GM19395 (cell line): ENCODE measurements at regions not wholly inside any gene's neighbourhood (a gene's known extent, or its start where the extent isn't known, plus 50 kb on each side); places are given as distances from the start of the nearest gene placed in this dataset.

Source experiments
- ATAC-seq: cut with Tn5 transposase; IDR thresholded peaks from one replicate; pipeline ENCODE4 v1.9.1; 2021; ENCODE audit warnings: mild to moderate bottlenecking, moderate library complexity; ENCODE audit not compliant: unreplicated experiment

DNA sequence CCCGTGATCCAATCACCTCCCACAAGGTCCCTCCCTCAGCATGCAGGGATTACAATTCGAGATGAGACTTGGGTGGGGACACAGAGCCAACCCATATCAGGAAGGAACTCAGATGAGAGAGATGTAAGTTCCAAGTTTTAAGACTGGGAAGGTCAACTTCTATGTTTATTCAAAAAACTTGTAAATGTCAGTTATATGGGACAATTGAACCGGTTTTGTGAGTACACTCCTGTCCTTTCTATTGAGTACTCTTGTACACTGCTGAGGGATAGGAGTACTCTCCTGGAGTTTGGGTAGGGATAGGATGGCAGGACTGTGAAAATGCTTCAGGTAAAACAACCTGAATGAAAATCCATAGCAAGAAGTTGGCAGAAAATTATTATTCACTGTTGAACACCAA, 239.1 kb downstream of the ZNF674 start:
- ATAC-seq: no peak

DNA sequence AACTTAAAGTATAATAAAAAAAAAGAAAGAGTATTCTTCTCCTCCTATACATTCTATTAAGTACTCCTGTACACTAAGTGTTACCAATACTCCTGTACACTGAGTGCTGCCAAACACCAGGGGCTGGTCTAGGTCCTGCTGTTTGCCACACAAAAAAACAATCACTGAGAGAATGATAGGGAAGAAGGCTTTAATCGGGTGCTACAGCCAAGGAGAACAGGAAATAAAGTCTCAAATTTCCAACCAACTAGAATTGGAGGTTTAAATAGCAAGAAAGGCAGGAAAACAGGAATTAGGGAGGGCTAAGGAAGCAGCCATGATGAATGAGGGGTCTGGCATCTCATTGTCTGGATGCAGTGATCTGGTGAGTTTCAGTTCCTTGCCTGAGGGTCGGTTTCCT, 239.8 kb downstream of the ZNF674 start:
- no peak for ATAC-seq

DNA sequence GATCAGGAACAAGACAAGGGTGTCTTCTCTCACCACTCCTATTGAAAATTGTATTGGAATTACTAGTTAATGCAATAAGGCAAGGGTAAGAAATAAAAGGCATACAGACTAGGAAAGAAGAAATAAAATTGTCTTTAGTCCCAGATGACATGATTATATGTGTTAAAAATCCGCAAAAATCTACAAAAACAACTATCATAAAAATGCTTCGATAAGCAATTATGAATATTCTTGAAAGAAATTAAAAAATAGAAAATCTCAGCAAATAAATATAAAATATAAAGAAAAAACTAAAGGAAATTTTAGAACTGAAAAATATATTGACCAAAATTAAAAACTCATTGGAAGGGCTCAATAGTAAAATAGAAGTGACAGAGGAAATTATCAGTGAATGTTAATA, 243.3 kb downstream of the ZNF674 start:
- no peak for ATAC-seq

DNA sequence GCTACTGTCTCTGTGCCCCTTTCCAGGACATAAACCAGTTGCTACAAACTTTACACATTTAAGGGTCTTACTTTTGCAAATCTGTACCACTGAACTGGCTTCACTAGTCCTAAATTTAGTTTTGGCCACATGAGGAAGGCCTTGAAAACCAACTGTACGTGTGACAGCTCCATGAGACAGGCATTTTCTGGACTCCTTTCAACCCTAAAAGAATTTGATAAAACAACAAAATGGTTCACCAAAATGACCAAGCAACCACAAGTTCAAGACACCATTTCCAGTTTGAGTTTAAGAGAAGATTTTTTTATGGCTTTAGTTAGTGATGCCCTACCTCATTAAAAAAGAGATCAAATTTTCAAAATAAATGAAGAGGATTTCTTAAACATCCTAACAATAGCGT, 246.4 kb downstream of the ZNF674 start:
- ATAC-seq: no peak

DNA sequence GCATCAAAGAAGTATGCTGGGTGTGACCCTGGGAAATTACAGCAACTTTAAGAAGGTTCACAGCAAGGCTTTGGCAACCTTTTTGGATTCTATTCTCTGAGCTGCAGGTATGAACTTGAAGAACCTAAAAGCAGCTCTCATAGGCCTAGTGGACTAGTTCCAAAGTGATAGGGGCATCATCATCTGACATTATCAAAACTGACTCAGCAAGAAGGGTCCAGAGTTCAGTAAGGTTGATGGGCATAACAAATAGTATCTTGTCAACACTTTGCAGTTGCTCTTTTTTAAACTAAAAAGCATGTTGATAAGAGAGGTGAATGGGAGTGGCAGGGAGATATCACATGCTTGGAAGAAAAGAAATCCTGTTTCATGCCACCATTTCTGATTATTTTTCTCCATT, 249.3 kb downstream of the ZNF674 start:
- no peak for ATAC-seq

DNA sequence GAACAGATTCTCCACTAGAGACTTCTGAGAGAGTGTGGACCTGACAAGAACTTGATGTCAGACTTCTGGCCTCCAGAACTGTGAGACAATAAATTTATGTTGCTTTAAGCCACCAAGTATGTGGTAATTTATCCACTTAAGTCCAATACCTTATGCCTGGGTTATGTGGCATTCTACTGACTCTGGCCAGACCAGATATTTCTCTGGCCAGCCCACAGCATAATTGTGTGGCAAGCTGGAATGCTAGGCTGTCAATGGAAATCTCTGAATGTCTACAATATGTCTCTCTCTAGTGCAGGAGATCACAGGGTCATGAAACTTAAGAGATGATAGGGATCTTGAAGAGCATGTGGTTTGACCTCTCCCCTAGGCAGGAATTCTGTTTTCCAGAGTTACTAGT, 251.0 kb downstream of the ZNF674 start:
- ATAC-seq: no peak

DNA sequence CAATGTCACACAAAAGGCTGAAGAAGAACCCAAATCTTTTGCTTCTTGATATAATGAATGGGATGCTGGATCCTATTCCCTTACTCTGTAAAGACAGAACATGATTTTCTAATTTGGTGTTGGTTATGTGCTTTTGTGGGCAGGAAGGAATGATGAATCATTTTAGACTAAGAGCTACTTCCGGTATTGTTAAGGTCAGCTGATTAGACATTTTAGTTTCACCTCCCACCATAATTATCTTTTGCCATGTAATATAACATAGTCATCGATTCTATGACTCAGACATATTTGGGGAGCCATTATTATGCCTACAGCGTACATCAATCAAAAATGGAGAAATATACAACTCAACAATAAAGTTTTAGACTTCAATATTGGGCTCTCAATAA, 265.3 kb downstream of the ZNF674 start:
- no peak for ATAC-seq

DNA sequence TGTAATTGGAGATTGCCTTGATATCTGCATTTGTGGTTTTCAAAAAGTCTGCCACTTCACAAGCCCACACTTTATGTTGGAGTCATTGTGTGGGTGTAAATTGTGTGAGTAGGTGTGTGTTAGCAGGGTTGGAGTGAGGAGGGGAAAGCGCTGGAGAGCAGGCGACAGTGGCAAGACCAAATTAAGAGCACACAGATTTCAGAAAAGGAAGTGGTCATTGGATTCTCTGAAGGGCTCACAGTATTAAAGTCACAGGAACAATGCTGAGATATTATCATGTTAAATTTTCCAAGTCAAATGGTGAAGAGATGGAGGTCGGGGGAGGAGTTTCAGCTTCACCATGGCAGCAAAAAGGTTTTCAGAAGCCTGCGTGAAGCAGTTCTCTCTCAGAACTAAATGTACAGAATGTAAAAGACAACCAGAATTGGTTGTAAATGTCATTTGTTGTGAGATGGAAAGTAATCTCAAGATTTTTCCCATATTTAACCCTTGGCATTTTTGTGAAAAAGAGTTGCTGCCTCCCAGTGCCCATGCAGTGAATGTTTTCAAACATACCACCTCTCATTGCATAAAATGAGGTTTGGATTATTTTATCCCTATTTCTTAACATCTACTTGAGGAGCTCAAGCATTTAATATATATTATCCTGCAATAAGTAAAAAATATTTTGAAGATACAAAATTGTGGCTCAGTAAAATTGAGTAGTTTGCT, 265.9 kb downstream of the ZNF674 start:
- ATAC-seq: no peak

DNA sequence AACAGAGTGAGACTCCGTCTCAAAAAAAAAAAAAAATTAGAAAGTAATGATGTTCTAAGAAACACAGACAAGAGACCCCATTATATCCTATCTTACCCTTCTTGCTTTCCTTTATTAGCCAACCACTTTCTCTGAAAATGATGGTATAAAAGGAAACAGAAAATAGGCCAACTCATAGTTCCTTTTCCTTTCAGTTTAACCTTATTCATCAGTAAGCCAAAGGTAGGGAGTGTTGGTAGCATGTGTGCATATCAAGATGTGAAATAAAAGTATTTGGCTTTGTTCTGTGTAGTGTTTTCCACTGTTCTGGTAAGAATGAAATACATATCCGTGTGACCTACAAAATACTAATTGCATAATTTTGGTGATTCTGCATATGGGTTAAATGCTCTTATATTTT, 266.6 kb downstream of the ZNF674 start:
- no peak for ATAC-seq

DNA sequence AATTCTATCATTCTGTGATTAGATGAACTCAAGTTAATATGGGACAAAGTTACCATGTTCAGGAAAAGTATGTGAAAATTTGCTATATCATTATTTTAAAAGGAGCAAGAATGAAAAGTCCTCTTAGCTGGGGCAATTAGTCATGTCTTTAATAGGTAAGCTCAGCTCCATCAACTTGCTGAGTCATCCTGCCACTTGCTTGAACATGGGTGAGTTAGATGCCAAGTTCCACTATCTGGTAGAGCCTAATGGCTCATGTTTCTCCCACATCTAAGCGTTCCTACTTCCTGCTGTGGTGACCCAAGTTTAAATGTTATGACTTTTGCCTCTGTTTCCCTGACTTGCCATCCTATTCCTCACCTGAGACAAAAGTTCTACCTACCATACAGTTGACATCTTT, 276.8 kb downstream of the ZNF674 start:
- no peak for ATAC-seq

DNA sequence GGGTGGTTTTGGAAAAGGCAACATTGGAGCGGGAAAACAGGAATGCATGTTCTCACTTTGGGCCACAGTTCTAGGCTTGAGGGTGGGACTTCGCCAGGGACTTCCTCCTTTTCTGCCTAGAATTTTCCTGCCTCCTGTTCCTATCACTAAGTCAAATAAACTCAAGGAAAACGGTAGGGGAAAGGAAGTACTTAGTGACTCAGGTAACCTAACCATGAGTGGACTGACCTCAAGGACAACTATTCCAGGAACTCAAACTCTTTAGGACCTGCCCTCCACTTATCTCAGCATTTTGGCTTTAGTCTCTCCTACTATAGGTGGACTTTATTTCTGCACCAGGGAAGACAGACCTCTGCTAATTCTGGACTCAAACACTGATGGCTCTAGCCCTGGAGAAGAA, 281.7 kb downstream of the ZNF674 start:
- ATAC-seq: no peak

DNA sequence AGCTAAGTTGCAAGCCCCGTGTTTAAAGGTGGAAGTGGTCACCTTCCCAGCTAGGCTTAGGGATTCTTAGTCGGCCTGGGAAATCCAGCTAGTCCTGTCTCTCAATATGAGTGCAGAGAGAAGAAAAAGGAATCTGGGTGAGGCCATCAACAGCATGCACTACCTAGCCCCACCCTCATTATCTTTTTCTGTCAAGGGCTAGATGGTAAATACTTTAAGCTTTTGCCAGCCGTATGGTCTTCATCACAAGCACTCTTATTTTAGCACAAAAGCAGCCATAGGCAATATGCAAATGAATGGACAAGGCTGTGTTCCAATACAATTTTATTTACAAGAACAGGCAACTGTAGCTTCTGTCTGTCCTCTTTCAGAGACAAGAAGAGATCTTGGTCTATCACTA, 282.9 kb downstream of the ZNF674 start:
- ATAC-seq: no peak

DNA sequence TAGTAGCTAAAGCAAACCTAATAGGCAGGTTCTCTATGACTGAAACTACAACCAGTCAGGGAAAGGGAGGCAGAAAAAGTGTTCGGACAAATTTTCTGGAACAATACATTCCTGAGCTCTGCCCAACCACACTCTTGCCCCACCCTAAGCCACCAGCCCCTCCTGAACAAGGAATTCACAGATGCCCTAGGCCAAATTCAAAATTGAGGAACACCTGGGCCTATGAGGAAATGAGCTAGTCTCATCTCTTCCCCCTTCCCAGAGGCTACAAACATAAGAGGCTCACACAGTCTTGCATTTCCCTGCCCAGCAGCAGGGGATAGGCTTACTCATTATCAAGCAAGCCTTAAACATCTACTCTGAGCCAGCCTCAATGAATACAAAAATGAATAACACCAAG, 284.7 kb downstream of the ZNF674 start:
- no peak for ATAC-seq

DNA sequence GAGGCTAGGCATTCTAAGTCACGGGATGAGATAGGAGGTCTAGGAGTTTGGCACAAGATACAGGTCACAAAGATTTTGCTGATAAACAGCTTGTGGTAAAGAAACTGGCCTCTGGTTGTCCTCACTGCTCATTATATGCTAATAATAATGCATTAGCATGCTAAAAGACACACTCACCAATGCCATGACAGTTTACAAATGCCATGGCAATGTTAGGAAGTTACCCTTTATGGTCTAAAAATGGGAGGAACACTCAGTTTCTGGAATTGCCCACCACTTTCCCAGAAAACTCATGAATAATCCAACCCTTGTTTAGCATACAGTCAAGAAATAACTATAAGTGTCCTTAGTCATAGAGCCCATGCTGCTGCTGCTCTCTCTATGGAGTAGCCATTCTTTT, 286.9 kb downstream of the ZNF674 start:
- no peak for ATAC-seq

DNA sequence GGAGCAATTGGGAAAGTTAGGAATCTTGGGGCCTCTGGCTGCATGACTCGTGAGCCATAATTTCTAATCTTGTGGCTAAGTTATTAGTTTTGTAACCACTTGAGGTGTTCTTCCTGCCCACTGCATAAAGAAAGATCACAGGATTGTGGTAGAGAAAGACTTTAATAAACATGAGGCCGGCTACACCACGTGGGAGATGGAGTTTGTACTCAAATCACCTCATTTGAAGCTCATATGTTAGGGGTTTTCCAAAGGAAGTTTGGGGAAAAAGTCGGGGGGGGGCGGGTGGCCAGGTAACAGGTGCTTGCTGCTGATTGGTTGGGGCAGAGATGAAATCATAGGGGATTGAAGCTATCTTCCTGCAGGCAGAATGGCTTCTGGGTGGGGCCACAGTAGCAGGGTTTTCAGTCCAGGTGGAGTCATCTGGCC, 287.8 kb downstream of the ZNF674 start:
- no peak for ATAC-seq

DNA sequence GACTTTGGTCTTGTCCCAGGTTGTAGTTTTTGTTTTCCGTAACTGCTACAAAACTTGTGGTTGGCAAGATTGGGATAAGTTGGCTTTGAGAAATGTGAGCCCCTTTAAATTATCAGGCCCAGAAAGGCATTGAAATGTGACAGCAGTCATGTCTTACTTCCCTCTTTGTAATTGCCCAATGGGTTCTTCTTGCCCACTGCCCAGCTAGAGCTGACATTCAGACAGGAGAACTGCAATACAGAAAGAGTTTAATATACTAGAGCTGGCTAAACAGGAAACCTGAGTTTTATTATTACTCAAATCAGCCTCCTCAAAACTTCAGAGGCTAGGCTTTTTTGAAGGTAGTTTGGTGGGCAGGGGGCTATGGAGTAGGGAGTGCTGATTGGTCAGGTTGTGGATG, 288.3 kb downstream of the ZNF674 start:
- no peak for ATAC-seq

DNA sequence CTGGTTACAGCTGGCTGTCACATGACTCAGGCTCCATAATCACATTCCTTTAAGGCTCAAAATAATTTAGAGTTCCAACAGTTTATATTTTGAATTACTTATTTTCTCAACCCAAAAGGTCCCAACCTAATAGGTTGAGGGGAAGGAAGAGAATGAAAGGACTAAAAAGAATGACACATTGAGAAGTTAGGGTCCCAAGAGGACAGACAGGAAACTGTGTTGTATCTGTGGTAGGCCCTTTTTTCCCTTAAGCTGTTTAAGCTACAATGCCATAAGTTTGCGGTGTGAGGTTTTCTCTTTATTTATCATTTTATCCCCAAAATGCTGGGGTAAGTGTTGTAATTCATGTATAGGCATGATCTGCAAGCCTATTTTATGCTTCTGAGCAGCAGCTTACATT, 290.2 kb downstream of the ZNF674 start:
- ATAC-seq: no peak

DNA sequence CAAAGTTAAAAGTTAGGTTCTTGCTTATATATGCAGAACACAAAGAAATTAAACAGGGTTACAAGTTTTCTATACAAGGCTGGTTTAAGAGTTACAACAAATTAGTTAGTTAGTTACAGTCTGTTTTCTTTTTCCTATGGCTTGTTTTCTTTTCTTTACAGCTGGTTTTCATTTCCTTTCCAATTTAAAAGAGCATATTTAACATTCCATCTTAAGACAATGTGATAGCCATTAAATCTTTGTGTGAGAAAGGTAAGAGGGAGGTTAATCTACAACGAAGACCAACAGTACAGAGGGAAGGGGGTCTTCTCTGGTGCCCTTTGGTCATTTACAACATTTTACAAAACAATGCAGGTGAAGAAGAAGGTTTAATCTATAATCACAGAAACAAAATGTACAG, 290.6 kb downstream of the ZNF674 start:
- ATAC-seq: no peak

DNA sequence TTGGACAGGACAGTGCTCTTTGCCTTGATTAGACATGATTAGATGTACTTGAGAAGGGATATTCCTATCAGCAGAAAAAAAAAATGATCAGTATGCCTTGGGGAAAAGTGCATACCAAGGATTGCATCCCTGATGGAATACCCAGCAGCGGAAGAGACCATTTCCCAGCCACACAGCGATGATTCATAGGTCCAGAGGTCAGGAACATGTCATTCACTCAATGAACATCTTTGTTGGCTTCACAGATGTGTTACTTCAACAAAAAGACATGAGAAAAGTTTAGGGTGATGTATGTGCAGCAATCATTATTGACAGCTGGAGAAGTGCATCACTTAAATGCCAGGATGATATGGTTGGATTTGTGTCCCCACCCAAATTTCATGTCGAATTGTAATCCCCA, 293.5 kb downstream of the ZNF674 start:
- ATAC-seq: no peak

DNA sequence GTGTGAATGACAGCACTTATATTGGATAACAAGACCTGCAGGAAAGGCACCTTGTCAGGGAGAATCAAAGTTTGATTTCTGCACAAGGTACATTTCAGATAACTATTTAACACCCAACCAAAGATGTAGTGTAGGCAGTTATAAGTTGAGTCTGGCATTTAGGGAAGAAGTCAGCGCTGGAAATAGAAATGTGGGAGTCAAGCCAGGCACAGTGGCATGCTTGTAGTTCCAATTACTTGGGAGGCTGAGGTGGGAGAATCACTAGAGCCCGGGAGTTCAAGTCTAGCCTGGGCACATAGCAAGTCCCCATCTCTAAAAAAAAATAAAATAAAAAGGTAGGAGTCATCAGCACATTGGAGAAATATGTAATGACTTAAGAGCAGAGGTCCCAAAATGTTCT, 295.1 kb downstream of the ZNF674 start:
- ATAC-seq: no peak

DNA sequence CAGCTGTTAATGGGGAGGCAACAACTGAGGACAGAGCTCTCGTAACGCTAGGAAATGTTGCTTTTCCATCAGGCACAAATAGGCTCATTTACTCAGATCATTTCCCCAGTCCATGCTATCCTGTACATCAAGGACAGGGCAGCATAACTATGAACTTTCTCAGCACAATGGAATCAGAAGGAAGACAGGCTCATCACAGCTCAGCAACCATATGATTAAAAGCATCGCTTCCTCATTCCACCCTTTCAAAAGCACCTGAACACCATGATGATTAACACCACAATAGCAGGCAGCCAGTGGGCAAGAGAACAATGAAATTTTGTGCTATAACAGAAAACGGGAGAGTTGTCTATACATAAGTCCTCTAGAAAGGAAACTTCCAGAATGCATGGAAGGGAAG, 297.8 kb downstream of the ZNF674 start:
- ATAC-seq: no peak

DNA sequence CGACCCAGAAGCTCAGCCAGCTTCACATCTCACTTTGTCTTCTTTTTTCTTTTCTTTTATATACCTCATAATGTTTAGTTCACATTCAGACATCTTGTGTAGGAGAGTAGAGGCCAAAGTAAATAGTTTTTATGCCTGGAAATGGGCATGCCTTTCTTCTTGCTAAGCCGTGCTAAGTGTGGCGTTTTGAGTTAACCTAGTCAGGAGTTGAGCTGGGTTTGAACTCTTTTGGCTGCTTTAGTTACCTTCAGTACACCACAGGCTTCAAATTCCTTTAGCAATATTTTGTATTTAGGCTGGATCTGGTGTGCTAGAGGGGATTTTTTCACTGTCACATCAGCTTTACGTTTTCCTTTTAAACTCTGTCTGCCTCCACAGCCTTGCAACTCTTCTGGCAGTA, 300.8 kb downstream of the ZNF674 start:
- no peak for ATAC-seq

DNA sequence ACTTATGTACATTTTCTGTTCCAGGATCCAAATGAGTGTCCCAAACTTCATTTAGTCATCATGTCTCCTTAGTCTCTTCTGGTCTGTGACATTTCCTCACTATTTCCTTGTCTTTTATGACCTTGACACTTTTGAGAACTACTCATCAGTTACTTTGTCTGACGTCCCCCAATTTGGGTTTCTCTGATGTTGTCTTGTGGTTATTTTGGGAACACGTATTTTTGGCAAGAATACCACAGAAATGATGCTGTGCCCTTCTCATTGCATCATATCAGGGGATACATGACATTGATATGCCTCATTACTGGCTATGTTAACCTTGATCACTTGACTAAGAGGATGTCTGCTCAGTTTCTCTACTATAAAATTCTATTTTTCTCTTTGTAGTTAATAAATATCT, 308.8 kb downstream of the ZNF674 start:
- ATAC-seq: no peak

DNA sequence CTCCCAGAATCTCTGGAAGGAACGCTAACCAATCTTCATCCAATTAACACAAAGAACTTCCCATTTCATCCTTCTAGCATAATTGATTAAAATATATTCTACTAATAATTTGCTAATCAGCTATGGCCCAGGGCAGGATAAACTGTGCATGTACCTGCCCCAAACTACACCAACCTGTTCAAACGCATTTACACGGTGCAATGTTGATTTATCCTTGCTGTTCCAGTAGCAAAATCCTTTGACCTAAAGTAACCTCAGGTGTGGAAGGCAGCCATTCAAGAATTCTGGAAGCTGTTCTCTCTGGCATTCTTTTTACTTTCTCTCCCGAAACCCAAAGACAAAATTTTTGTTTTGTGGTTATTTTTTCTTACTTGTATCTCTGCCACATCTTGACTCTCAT, 309.4 kb downstream of the ZNF674 start:
- ATAC-seq: no peak
